Islet of Langerhans (tissue), 1 donor: ENCODE measurements at regions not wholly inside any gene's neighbourhood (a gene's known extent, or its start where the extent isn't known, plus 50 kb on each side); places are given as distances from the start of the nearest gene placed in this dataset.

ENCODE experiments used
- FAIRE-seq: peaks from one replicate; lab custom pipeline; 2011; peaks lifted over from hg19 to GRCh38; lab: Jason Lieb, UNC

DNA sequence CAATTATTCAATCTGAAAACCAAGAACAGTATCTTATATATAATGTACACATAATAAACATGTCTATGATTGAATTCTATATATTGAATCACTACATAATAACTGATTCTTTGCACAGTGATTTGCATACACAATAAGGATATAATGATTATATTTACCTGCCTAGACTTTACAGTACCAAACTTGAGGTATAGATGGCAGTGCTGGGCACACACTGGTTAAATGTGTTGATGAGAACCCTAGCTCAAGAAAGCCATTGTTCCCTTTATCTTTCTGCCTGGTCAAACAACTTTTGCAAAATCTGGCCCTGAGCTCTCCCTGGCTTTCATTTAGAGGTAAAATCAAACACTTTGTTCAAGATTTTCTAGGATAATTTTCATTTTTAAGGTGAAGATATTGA is 697.7 kb downstream of the TUSC7 start:
- FAIRE-seq = no peak

- FAIRE-seq = no peak
These were observed 699.2 kb downstream of the TUSC7 start for GRCh38 chr3:117408811-117409210.

DNA sequence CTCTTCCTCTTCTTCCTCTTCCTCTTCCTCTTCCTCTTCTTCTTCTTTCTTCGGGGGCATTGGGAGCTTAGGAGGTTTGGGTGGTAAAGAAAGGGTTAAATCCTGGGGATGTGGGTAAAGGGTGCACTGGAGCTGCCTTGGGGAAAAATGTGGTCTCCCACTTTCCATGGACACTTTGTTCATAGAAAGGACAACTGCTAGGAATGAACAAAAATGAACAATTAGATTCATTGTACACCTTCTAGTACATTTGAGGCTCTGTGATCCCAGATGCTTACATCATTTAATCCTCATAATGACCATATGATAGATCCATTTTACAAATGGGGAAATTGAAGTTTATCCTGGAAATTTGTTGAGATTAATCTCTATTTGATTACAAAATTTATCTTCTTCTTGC is 699.7 kb downstream of the TUSC7 start:
- no peak for FAIRE-seq

DNA sequence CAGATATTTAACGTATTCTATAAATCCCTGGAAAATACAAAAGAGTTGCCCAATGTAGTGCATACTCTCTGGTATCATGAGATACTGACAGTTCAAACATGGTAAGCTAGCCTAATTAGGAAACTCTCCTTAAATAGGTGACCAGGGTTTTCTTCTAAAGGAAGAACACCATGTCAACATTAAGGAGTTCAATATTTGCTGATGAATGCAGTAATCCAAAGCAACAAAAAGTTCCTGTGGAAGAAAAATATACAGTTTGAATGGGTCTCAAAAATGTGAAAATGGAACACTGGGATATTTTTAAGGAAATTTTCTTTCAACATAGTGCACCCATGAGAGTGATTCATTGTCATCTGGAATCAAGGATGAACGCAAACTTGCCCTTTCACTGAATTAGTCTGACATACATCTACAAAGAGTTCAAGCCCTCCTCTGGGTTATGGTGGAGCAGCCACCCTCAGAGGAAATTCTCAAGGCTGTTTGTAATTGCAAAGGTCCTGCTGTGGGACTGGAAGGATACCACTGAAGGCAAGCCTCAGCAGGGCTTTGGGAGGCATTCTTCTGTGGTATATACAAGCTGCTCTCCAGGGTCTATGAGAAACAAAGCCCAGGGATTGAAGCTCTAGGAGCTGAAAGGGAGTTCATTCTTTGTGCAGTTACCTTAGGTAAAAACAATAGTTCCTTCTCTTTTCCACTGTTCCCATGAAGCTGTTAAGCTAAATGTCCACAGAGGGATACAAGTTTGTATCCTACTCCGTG is 700.3 kb downstream of the TUSC7 start:
- no peak for FAIRE-seq

GRCh38 chr3:117411971-117412370 is 702.4 kb downstream of the TUSC7 start:
- no peak for FAIRE-seq

DNA sequence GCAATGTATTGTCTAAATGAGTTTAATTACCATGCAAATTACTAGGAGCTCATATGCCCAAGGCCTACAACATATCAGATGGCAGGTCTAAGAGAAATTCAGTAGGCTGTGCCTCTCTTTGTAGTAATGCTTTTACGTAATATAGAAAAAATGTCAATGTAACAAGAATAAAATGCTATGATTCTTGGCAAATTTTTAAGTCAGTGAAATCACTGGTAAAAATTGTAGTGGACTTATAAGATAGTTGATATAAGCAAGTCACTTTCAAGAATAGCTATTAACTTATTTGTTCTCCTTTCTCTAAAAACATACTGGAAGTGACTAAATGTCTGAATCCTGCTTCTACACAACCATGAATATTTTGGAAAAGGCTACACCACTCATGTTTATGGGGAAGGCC is 707.8 kb downstream of the TUSC7 start:
- FAIRE-seq = no peak

DNA sequence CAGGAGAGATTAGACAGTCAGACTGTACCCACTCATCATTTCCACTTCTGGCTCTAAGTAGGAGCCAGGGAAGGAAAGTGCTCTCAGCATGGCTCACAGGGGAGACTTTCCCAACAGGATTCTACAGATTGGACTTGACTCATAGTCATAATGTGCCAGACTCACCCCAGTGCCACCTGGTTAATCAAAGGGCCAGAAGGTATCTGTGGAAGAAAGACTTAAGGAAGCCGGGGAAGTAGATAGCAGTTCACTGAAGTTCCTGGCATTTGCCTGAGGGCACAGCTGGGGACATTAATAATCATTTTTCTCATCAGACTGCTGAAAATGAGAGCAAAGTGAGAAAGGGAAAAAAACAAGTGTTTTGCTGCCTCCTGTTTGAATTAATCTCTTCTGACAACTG is 717.5 kb downstream of the TUSC7 start:
- no peak for FAIRE-seq

DNA sequence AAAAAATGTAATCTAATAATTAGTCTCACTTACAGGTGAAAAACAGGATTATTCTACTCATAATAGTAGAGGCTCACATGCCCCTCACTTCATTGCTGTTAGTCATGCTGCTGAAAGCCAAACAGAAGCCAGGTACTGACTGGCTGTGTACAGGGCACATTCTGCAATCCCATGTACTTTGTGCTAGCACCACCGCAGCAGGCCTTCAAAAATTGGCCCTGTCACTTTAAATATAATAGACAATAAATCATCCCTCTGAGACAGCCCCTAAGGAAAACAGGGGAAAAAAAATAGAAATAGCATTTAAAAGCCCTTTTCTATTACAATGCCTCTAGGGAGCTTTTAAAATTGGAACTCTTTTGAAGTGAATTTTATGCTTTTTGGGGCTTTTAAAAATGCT is 723.8 kb downstream of the TUSC7 start:
- no peak for FAIRE-seq

GRCh38 chr3:117434661-117435412 is 725.3 kb downstream of the TUSC7 start:
- no peak for FAIRE-seq

GRCh38 chr3:117435506-117435905 is 725.9 kb downstream of the TUSC7 start:
- no peak for FAIRE-seq

DNA sequence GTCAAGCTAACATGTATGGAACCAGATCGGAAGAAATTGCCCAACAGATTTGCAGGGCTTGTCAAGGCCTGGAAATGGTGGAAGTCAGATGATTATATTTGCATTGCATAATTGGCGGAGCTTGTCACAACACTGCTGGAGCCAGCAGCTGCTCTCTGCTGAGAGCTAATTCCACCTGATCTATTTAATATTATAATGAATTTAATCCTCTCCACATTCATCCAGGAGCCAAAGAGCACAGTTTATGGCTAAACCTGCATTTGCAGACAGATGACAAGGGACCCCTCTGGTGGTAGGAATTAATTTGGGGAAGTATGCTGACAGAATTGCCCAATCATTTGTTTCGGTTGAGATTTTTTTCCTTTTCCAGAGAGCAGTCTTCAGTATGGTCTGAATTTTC is 730.2 kb downstream of the TUSC7 start:
- FAIRE-seq = no peak

GRCh38 chr3:117441851-117442250 is 732.3 kb downstream of the TUSC7 start:
- peak; percentile 65 for FAIRE-seq

- FAIRE-seq = no peak
These were observed 733.0 kb downstream of the TUSC7 start for GRCh38 chr3:117442566-117442965.

DNA sequence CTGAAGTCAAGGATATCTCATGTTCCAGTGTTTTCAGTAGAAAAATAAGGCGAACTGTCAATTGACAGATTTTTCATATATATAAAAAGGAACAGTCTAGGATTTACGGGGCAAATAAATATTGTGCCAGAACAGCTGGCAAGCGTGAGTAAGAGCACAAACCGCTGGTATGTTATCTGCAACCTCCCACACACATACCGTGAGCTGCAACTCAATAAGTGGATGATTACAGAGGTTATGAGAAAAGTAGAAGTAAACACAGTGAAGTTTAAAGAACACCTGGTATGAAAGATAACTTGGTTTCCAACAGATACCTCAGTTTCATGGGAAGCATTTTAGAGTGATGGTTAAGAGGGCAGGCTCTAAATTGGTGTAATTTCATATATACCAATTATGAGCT is 733.4 kb downstream of the TUSC7 start:
- FAIRE-seq = no peak

DNA sequence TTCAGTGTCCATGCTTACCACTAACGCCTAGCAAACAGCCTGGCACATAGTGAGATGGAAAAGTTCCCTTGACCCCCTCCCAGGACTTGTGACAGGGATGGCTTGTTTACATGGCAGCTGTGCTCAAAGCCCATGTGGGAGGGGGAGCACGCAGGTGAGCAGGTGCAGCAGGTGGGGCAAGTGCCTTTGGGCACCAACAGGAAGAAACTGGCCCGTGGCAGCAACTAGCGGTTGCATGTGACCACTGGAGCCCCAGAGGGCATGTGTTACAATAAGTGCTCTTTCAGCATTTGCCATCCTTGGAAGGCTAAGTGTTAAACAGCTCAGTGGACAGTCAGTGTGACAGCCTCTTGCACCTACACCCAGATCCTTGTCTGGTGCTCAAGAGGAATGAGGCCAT is 734.6 kb downstream of the TUSC7 start:
- FAIRE-seq = no peak

DNA sequence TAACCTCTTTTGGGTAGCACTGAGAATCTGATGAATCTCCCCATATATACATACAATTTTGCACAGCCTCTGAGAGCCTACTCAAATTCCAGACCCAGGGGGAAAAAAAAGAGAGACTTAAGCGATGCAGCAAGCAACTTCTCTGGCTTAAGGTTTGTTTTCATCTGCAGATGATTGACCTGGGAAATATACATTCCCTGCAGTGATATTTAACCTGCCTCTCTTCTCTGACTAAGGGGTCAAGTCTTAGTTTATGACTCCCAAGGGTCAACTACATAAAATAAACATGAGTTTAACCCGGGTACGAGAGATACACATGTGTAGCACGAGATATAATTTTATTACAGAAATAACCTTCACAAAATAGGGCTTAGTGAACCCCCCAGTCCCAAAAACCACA is 737.8 kb downstream of the TUSC7 start:
- FAIRE-seq = no peak

DNA sequence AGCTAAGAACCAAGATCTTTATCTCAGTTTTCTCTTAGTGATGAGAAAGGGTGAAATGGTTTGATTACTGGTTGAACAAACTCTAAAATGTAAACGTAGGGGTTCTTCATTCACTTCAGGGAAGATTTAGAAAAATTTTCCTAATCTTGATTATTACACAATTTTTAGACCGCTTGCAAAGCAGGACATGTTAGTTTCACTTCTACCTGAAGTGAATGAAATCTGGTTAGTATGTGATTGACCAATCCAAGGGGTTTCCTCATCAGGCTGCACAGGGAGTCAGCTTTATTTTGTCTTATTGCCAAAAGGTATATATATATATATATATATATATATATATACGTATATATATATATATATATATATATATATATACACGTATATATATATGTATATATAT is 740.4 kb downstream of the TUSC7 start:
- no peak for FAIRE-seq

DNA sequence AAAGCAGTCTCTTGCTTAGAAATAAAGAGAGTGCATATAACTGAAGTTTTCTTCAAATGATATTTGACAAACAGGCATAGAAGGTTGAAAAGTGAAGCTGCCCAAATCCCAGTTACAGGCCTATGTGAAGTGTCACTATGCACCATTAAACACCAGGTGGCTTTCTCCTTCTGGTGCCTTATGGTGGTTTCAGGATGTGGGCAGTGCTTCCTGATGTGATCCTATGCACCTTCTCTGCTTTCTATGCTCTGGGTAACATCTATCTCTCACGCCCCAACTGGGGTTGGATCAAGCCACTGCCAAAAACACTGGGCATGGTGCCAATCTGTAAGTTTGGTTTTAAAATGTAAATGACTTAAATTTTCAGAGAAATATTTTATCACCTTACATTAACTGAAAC is 744.7 kb downstream of the TUSC7 start:
- FAIRE-seq = no peak

GRCh38 chr3:117454908-117455307 is 745.3 kb downstream of the TUSC7 start:
- no peak for FAIRE-seq

DNA sequence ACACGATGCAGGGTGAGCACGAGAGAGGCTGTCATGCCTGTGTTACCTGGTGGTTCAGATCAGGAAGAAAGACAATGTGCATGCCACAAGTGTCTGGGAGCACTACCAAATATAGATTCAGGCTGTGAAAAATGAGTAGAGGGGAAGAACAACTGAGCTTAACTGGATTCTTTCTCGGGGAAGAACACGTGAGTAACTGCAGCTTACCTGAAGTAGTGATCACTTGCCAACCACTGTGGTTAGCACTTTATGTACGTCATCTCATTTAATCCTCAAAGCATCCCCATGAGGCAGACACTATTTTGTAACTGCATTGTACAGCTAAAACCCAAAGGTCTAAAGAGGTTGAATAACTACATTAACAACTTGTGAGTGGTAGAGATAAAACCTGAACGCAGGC is 746.2 kb downstream of the TUSC7 start:
- FAIRE-seq = no peak

DNA sequence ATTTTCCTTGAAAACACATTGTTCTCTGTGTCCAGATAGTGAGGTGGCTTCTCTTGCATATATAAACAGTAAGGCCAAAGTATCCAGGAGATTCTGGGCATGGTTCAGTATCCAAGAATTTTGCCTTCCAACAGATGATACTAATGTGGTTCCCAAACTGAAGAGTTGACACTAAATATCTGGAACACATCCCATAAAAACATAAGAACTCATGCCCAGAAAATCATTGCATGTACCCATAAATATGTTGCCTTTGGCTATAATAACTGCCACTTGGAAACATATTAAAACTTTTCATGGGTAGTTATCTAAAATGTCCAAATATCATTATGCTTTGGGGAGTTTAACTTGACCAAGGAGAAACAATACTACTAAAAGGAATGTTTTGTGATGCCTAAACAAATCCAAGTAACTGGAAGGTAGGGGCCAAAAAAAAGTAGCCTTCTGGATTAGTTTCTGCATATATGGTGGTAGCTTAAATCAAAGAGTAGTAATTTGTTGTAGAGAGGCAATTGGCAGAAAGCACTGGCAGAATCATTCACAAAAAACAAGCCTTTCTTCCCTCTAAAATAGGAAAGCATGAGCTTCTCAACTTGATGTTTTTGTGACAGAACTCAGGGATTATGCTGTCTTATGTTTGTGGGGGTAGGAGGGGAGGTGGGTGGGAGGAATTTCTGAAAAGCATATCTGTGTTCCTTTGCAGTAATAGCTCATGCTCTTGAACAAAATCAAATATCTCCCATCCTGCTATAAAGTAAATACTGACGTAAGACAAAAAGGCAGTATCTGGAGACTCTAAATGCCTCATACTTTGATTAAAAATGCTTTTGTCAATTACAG is 753.9 kb downstream of the TUSC7 start:
- FAIRE-seq = no peak

- FAIRE-seq = no peak
These were observed 762.3 kb downstream of the TUSC7 start for GRCh38 chr3:117471831-117472230.

DNA sequence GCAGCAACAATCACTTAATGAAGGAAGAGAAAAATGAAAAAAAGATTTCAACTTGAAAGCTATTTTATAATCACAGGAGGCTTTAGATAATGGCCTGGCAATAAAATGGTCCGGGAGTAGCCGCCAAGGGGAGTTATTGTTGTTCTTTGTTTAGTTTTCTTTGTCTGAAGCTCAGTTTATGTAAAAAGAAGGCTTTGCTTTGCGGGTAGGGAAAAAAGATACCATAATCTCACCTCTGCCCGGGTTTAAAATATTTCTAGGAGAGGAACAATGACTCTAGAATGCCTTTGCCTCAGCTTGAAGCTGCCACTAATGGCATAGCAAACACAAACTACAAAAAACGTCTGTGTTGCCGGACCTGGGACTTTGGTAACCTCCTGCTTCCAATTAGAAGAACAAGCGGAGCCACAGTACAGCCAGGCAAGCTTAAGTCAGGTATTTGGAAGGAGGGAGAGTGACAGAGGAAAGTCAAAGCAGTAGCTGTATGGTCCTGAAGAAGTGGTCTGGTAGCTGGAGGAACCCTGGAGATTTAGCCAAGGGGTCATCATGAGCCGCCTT is 764.5 kb downstream of the TUSC7 start:
- no peak for FAIRE-seq
